ENCODE measurements at regions not wholly inside any gene's neighbourhood (a gene's known extent, or its start where the extent isn't known, plus 50 kb on each side); places are given as distances from the start of the nearest gene placed in this dataset.

DNA sequence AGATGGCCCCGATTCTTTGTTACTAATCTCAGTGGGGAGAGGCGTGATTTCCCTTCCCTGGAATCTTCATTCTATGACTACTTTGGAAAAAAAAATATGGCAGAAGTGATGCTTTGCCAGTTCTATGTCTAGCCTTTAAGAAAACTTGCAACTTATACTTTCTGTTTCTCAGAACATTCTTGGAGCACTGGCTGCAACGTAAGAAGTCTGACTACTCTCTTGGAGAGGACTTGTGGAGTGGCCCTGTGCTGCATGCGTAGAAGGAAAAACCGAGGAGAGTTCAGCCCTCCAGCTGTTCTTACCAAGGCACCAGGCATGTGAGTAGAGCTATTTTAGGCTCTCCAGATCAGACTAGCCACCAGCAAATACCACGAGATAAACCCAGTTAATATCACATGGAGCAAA, 77.6 kb upstream of the STXBP5 start:
- TF ChIP-seq CTCF (conservative IDR thresholded peaks at IDR 0.05; ENCODE audit: low read depth, low read length) = no peak
- TF ChIP-seq EZH2 (IDR thresholded peaks at IDR 0.05; ENCODE audit: low read length, unreplicated experiment) = no peak
- no peak for TF ChIP-seq EZH2phosphoT487 (IDR thresholded peaks at IDR 0.05; ENCODE audit: borderline replicate concordance, low read length)

Data from PC-3 (cell line).